IMR-90 (cell line): ENCODE measurements at regions not wholly inside any gene's neighbourhood (a gene's known extent, or its start where the extent isn't known, plus 50 kb on each side); places are given as distances from the start of the nearest gene placed in this dataset.

Experiments
- CEBPB ChIP-seq: IDR thresholded peaks from 2 replicates; pipeline ENCODE4 v1.6.1; 2012; ENCODE audit warnings: low read depth, low read length, improper control_type of control experiment
- FOS ChIP-seq: fragments of 150-350 bp; IDR thresholded peaks from 2 replicates; pipeline ENCODE4 v1.6.1; 2016; ENCODE audit warnings: low read depth, low read length
- NFE2L2 ChIP-seq: fragments of 150-350 bp; IDR thresholded peaks from 2 replicates; pipeline ENCODE4 v1.6.1; 2016; ENCODE audit warnings: low read depth, mild to moderate bottlenecking, low read length
- POLR2A ChIP-seq: IDR thresholded peaks from 2 replicates; pipeline ENCODE4 v1.6.1; 2012; ENCODE audit warnings: mild to moderate bottlenecking, low read depth, low read length
- RAD21 ChIP-seq: IDR thresholded peaks from 2 replicates; pipeline ENCODE4 v1.6.1; 2012; ENCODE audit warnings: low read length, improper control_type of control experiment
- RCOR1 ChIP-seq: IDR thresholded peaks from 2 replicates; pipeline ENCODE4 v1.6.1; 2012; ENCODE audit warnings: mild to moderate bottlenecking, low read length, improper control_type of control experiment; ENCODE audit not compliant: insufficient replicate concordance
- SMC3 ChIP-seq: fragments of 150-350 bp; IDR thresholded peaks from 2 replicates; pipeline ENCODE4 v1.6.1; 2016; ENCODE audit warnings: low read depth, mild to moderate bottlenecking, antibody characterized with exemption, low read length, moderate library complexity
- TF ChIP-seq, protein P1 (sequence below): conservative IDR thresholded peaks from 2 replicates; pipeline ENCODE4 v1.5.1; 2012; ENCODE audit warnings: mild to moderate bottlenecking, low read depth, low read length, improper control_type of control experiment

GRCh38 chr4:8722556-8722955, 130.0 kb downstream of the CPZ start:
- TF ChIP-seq, protein P1, sequence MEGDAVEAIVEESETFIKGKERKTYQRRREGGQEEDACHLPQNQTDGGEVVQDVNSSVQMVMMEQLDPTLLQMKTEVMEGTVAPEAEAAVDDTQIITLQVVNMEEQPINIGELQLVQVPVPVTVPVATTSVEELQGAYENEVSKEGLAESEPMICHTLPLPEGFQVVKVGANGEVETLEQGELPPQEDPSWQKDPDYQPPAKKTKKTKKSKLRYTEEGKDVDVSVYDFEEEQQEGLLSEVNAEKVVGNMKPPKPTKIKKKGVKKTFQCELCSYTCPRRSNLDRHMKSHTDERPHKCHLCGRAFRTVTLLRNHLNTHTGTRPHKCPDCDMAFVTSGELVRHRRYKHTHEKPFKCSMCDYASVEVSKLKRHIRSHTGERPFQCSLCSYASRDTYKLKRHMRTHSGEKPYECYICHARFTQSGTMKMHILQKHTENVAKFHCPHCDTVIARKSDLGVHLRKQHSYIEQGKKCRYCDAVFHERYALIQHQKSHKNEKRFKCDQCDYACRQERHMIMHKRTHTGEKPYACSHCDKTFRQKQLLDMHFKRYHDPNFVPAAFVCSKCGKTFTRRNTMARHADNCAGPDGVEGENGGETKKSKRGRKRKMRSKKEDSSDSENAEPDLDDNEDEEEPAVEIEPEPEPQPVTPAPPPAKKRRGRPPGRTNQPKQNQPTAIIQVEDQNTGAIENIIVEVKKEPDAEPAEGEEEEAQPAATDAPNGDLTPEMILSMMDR, result no peak
- TF ChIP-seq RAD21, result no peak
- no peak for TF ChIP-seq POLR2A
- no peak for TF ChIP-seq FOS
- TF ChIP-seq SMC3, result no peak
- TF ChIP-seq NFE2L2, result no peak
- TF ChIP-seq CEBPB, result no peak
- TF ChIP-seq RCOR1, result no peak
